ENCODE measurements at regions not wholly inside any gene's neighbourhood (a gene's known extent, or its start where the extent isn't known, plus 50 kb on each side); places are given as distances from the start of the nearest gene placed in this dataset.
"Not testable (repeated sequence)": the region's sequence is repeated elsewhere in the genome, so short reads cannot be mapped to it uniquely, and the experiment has no call there.

DNA sequence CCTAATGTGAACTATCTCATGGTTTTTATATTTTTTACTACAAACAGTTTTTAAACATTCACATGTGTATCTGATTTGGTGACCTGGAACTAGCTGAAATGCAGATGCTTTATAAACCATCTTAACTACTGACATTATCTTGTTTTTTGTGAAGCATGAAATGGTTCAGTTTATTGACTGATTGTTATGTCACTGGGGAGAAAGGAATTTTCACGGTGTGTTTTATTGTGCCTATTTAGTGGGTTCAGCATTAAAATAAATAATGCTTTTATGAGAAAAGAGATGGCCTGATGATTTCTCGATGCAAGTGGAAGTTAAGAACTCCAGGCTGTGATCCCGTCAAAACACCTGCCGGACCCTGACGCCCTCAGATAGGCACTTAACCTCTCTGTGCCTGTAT, 79.9 kb upstream of the KIF26B start:
- H3K27ac ChIP-seq = no peak overlapping the region
- no peak overlapping the region for H3K4me3 ChIP-seq
- no peaks in the 10 kb centered on the region for H3K36me3 ChIP-seq
- no peak for TF ChIP-seq CTCF (IDR thresholded peaks at IDR 0.05)
- no peak for DNase-seq (ENCODE audit: low spot score in 2 of 2)
- H3K4me1 ChIP-seq = no peaks in the 10 kb centered on the region
- no peaks in the 10 kb centered on the region for H3K9me3 ChIP-seq
- no peaks in the 10 kb centered on the region for H3K27me3 ChIP-seq
- intact Hi-C loops (cut with DNase I) = no loop called here

DNA sequence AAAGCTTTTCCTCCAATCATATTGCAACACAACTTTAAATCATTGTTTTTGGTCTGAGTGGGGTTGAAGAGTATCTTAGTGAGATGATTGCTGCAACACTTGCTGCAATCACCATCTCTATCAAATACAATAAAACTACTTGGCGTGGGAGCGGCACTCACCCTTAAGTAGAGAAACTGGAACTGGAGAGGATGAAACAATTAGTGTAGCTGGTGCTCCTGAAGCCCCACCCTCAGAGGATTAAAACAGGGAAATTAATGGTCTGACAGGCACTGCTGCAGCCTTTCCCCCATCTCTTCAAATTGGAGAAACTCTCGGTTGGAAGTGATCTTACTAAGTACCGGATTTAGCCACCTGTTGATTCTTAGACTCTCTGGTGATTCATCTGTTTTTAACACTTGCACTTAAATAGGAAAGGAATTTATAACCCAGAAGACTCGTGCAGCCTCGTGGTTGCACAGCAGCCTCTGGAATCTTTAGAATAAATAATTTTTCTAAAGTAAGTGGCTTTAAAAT, 80.5 kb upstream of the KIF26B start:
- Histone ChIP-seq H3K27me3 (no peaks in the 10 kb centered on the region), H3K4me1 (no peaks in the 10 kb centered on the region), H3K4me3 (no peak overlapping the region), H3K36me3 (no peaks in the 10 kb centered on the region), H3K9me3 (no peaks in the 10 kb centered on the region), H3K27ac (no peak overlapping the region)
- no peak for DNase-seq (ENCODE audit: low spot score in 2 of 2)
- intact Hi-C loops (cut with DNase I) = no loop called here
- no peak for TF ChIP-seq CTCF (IDR thresholded peaks at IDR 0.05)

DNA sequence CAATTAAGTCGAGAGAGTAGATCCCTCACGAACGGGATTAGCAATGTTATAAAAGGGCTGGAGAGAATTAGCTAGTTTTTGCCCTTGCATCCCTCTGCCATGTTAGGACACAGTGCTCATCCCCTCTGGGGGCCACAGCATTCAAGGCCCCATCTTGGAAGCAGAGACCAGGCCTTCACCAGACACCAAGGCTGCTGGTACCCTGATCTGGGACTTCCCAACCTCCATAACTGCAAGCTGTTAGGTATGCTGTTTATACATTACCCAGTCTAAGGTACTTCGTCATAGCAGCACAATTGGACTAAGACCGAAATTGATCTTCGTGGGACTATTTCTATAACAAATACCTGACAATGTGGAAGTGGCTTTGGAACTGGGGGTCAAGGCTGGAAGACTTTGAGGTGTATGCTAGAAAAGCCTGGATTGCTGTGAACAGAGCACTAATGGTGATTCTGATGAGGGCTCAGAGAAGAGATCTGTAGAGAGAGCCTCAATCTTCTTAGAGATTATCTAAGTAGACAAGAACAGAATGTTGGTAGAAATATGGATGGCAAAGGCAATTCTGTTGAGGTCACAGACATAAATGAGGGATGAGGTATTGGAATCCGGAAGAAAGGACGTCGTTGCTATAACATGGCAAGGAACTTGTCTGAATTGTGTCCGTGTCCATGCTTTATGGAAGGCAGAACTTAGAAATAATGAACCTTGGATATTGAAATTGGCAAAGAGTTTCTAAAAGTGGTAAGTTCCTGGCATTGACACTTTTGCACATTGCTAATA, 83.8 kb upstream of the KIF26B start:
- no peak for TF ChIP-seq CTCF (IDR thresholded peaks at IDR 0.05)
- Histone ChIP-seq H3K27ac (no peak overlapping the region), H3K36me3 (no peaks in the 10 kb centered on the region), H3K27me3 (no peaks in the 10 kb centered on the region), H3K4me1 (no peaks in the 10 kb centered on the region), H3K9me3 (no peaks in the 10 kb centered on the region), H3K4me3 (no peak overlapping the region)
- intact Hi-C loops (cut with DNase I) = no loop called here
- DNase-seq (ENCODE audit: low spot score in 2 of 2) = no peak

- H3K27ac ChIP-seq = no peak overlapping the region
- DNase-seq (ENCODE audit: low spot score in 2 of 2) = no peak
- intact Hi-C loops (cut with DNase I) = no loop called here
- no peak overlapping the region for H3K4me3 ChIP-seq
- TF ChIP-seq CTCF (IDR thresholded peaks at IDR 0.05) = no peak
- no peaks in the 10 kb centered on the region for H3K36me3 ChIP-seq
- no peaks in the 10 kb centered on the region for H3K27me3 ChIP-seq
- no peaks in the 10 kb centered on the region for H3K4me1 ChIP-seq
- no peaks in the 10 kb centered on the region for H3K9me3 ChIP-seq
Observed at GRCh38 chr1:245067257-245067656, 87.5 kb upstream of the KIF26B start.

DNA sequence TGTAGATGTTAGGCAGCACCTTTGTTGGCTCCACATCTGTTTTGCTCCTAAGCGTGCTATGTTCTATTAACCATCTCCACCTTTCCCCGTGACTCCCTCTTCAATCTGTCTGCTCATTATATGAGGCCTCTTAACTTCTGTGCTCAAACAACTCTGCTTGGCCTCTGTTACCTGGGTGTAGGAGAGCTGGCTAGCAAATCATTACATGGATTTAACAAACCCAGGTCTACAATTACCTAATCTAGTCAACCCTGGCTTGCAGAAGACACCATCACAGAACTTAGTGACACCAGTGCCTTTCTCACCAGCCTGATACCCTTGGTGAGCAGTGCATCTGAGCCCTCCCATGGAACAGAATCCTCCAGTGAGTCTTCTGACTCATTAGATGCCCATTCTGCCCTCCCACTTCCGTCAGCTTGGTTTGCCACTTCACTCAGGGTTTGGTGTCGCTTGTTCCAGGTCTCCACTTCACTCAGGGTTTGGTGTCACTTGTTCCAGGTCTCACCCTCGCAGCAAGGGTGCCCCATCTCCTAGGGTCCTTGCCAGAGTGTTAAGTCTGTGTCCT, 92.0 kb upstream of the KIF26B start:
- Histone ChIP-seq H3K27me3 (no peaks in the 10 kb centered on the region), H3K27ac (no peak overlapping the region), H3K4me1 (no peaks in the 10 kb centered on the region), H3K36me3 (no peaks in the 10 kb centered on the region), H3K4me3 (no peak overlapping the region), H3K9me3 (no peaks in the 10 kb centered on the region)
- no peak for TF ChIP-seq CTCF (IDR thresholded peaks at IDR 0.05)
- no peak for DNase-seq (ENCODE audit: low spot score in 2 of 2)
- intact Hi-C loops (cut with DNase I) = no loop called here

GRCh38 chr1:245061808-245062207, 93.0 kb upstream of the KIF26B start:
- H3K27ac ChIP-seq; H3K27me3 ChIP-seq; H3K9me3 ChIP-seq; H3K4me3 ChIP-seq; intact Hi-C loops (cut with DNase I); DNase-seq (ENCODE audit: low spot score in 2 of 2); H3K4me1 ChIP-seq; H3K36me3 ChIP-seq: not testable (repeated sequence)

Data from ascending aorta (tissue), 2 donors.